H9 (cell line): ENCODE measurements at regions not wholly inside any gene's neighbourhood (a gene's known extent, or its start where the extent isn't known, plus 50 kb on each side); places are given as distances from the start of the nearest gene placed in this dataset.

Experiments used
- DNase-seq: peaks from one replicate; pipeline ENCODE4 v3.0.0-alpha.2; 2017
- H2AFZ ChIP-seq: one replicate; pipeline ENCODE4 v1.6.1; 2013; ENCODE audit warnings: mild to moderate bottlenecking, low read length, control low read depth, moderate library complexity
- H2AK5ac ChIP-seq: 2 replicates; pipeline ENCODE4 v1.6.1; 2013; ENCODE audit warnings: low read length, control low read depth, mixed read lengths; ENCODE audit not compliant: insufficient read length
- H2BK120ac ChIP-seq: one replicate; pipeline ENCODE4 v1.6.1; 2013; ENCODE audit warnings: low read depth, mild to moderate bottlenecking, low read length, control low read depth, inconsistent platforms; ENCODE audit not compliant: poor library complexity, severe bottlenecking
- H2BK12ac ChIP-seq: 2 replicates; pipeline ENCODE4 v1.6.1; 2013; ENCODE audit warnings: low read length, control low read depth, mixed read lengths, low read depth; ENCODE audit not compliant: insufficient read length
- H2BK15ac ChIP-seq: 2 replicates; pipeline ENCODE4 v1.6.1; 2013; ENCODE audit warnings: low read depth, low read length, control low read depth
- H2BK20ac ChIP-seq: one replicate; pipeline ENCODE4 v1.6.1; 2013; ENCODE audit warnings: low read depth, mild to moderate bottlenecking, low read length, control low read depth, inconsistent platforms; ENCODE audit not compliant: poor library complexity, severe bottlenecking
- H2BK5ac ChIP-seq: 2 replicates; pipeline ENCODE4 v1.6.1; 2013; ENCODE audit warnings: low read length, control low read depth, mixed read lengths; ENCODE audit not compliant: insufficient read length
- H3K14ac ChIP-seq: 2 replicates; pipeline ENCODE4 v1.6.1; 2013; ENCODE audit warnings: low read length, control low read depth; ENCODE audit not compliant: insufficient read depth
- H3K18ac ChIP-seq: 2 replicates; pipeline ENCODE4 v1.6.1; 2013; ENCODE audit warnings: low read depth, mild to moderate bottlenecking, mixed read lengths, low read length, control low read depth; ENCODE audit not compliant: insufficient read length
- H3K23ac ChIP-seq: 2 replicates; pipeline ENCODE4 v1.6.1; 2013; ENCODE audit warnings: low read length, control low read depth, mixed read lengths, low read depth; ENCODE audit not compliant: insufficient read length
- H3K23me2 ChIP-seq: 2 replicates; pipeline ENCODE4 v1.6.1; 2013; ENCODE audit warnings: low read depth, mild to moderate bottlenecking, mixed read lengths, low read length, control low read depth; ENCODE audit not compliant: insufficient read length, poor library complexity, severe bottlenecking
- H3K27ac ChIP-seq: 2 replicates; pipeline ENCODE4 v1.5.1; 2013; ENCODE audit warnings: low read length, control low read depth, mixed read lengths, low read depth; ENCODE audit not compliant: insufficient read length
- H3K27me3 ChIP-seq: 2 replicates; pipeline ENCODE4 v1.6.1; 2013; ENCODE audit warnings: low read length, control low read depth, inconsistent platforms; ENCODE audit not compliant: insufficient read depth
- H3K4ac ChIP-seq: 2 replicates; pipeline ENCODE4 v1.6.1; 2013; ENCODE audit warnings: low read depth, mild to moderate bottlenecking, control low read depth, inconsistent platforms, low read length, moderate library complexity
- H3K4me1 ChIP-seq: 2 replicates; pipeline ENCODE4 v1.6.1; 2013; ENCODE audit warnings: low read length, control low read depth, inconsistent platforms; ENCODE audit not compliant: insufficient read depth
- H3K4me2 ChIP-seq: 2 replicates; pipeline ENCODE4 v1.6.1; 2013; ENCODE audit warnings: low read length, control low read depth, mixed read lengths; ENCODE audit not compliant: insufficient read length, insufficient read depth
- H3K56ac ChIP-seq: 2 replicates; pipeline ENCODE4 v1.6.1; 2013; ENCODE audit warnings: low read depth, mild to moderate bottlenecking, mixed read lengths, low read length, control low read depth; ENCODE audit not compliant: insufficient read length
- H3K79me1 ChIP-seq: 2 replicates; pipeline ENCODE4 v1.6.1; 2013; ENCODE audit warnings: low read depth, mild to moderate bottlenecking, moderate library complexity, low read length, control low read depth, inconsistent platforms; ENCODE audit not compliant: insufficient read depth, poor library complexity, severe bottlenecking
- H3K79me2 ChIP-seq: 2 replicates; pipeline ENCODE4 v1.6.1; 2013; ENCODE audit warnings: low read length, control low read depth, inconsistent platforms; ENCODE audit not compliant: insufficient read depth
- H3K9ac ChIP-seq: 2 replicates; pipeline ENCODE4 v1.6.1; 2013; ENCODE audit warnings: low read length, control low read depth, mixed read lengths; ENCODE audit not compliant: insufficient read length; ENCODE audit errors: extremely low read depth
- H3K9me3 ChIP-seq: one replicate; pipeline ENCODE4 v1.6.1; 2013; ENCODE audit warnings: low read depth, low read length, inconsistent platforms; ENCODE audit not compliant: control insufficient read depth
- H3T11ph ChIP-seq: one replicate; pipeline ENCODE4 v1.6.1; 2013; ENCODE audit warnings: mild to moderate bottlenecking, low read length, control low read depth, inconsistent platforms
- H4K20me1 ChIP-seq: one replicate; pipeline ENCODE4 v1.6.1; 2013; ENCODE audit not compliant: control insufficient read depth, insufficient read length, insufficient read depth
- H4K5ac ChIP-seq: 2 replicates; pipeline ENCODE4 v1.6.1; 2013; ENCODE audit warnings: low read depth, mild to moderate bottlenecking, mixed read lengths, low read length, control low read depth; ENCODE audit not compliant: insufficient read length
- H4K8ac ChIP-seq: replicated peaks from 2 replicates; pipeline ENCODE4 v1.6.1; 2013; ENCODE audit warnings: low read length, control low read depth, mixed read lengths, low read depth; ENCODE audit not compliant: insufficient read length
- H4K91ac ChIP-seq: 2 replicates; pipeline ENCODE4 v1.6.1; 2013; ENCODE audit warnings: low read depth, mild to moderate bottlenecking, moderate library complexity, mixed read lengths, low read length, control low read depth; ENCODE audit not compliant: insufficient read length
- H3K27ac Mint-ChIP-seq, 3 experiments: 2 replicates in 2 of 3; 3 replicates in 1 of 3; pipeline ENCODE4 v1.8.0; 2020 to 2021; ENCODE audit warnings: mixed read lengths in 3 of 3, mild to moderate bottlenecking in 1 of 3, moderate library complexity in 1 of 3
- H3K27me3 Mint-ChIP-seq: 2 replicates; pipeline ENCODE4 v1.8.0; 2021; ENCODE audit warnings: low read depth, mild to moderate bottlenecking, moderate library complexity, mixed read lengths
- H3K36me3 Mint-ChIP-seq, 3 experiments: 2 replicates in 2 of 3; 3 replicates in 1 of 3; pipeline ENCODE4 v1.8.0; 2020 to 2021; ENCODE audit warnings: low read depth in 3 of 3, mixed read lengths in 3 of 3; ENCODE audit not compliant: insufficient read depth in 1 of 3
- H3K4me1 Mint-ChIP-seq, 2 experiments: 2 replicates each; pipeline ENCODE4 v1.8.0; 2020; ENCODE audit warnings: mixed read lengths in 2 of 2
- H3K4me3 Mint-ChIP-seq, 2 experiments: 2 replicates in 1 of 2; 3 replicates in 1 of 2; pipeline ENCODE4 v1.8.0; 2020 to 2021; ENCODE audit warnings: mild to moderate bottlenecking in 2 of 2, mixed read lengths in 2 of 2, moderate library complexity in 1 of 2
- H3K9me3 Mint-ChIP-seq, 2 experiments: 2 replicates in 1 of 2; 3 replicates in 1 of 2; pipeline ENCODE4 v1.8.0; 2020; ENCODE audit warnings: mild to moderate bottlenecking in 2 of 2, mixed read lengths in 2 of 2, moderate library complexity in 1 of 2
- WGBS: extraction: QIAGEN DNeasy Blood & Tissue Kit; methylation state at CpG from one replicate; pipeline ENCODE4 v1.1.7; 2013; ENCODE audit warnings: missing lambda C conversion rate, low lambda C conversion rate, mixed read lengths; ENCODE audit not compliant: insufficient read length; ENCODE audit errors: extremely low coverage; 5-methylcytosine and 5-hydroxymethylcytosine counted together
- TF ChIP-seq, protein P1 (sequence below): fragments of 200-600 bp; sonication (generic); conservative IDR thresholded peaks from 3 replicates; pipeline ENCODE4 v1.8.0; 2021; ENCODE audit warnings: antibody characterized with exemption, mild to moderate bottlenecking

DNA sequence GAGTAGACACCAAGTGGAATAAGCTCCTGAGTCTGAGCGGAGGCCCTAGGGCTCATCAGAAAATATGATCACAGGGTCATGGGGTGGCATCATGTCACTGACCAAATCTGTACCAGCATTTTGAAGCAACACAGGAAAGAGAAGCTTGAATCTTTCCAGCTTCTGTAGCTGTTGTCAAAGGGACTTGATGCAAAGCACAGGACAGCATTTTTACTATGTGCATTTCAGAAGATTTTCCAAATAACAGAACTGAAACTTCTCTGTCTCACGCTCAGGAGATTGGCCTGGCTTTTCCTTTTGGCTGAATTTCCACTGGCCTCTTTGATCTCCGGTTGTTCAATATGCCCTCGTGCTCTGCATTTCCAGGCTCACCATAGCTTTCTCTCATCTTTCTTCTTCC, 127.2 kb upstream of the ATP1B1 start:
- H4K8ac ChIP-seq = no peak overlapping the region
- no peak overlapping the region for H3K4ac ChIP-seq
- no peaks in the 10 kb centered on the region for H3K36me3 Mint-ChIP-seq
- H3K27me3 ChIP-seq = no peaks in the 10 kb centered on the region
- no peak overlapping the region for H3K14ac ChIP-seq
- no CpG with 5 or more reads among the region's 4 CpGs for WGBS
- H3K18ac ChIP-seq = no peak overlapping the region
- H2BK20ac ChIP-seq = no peak overlapping the region
- H3K9ac ChIP-seq = no peak overlapping the region
- H3K56ac ChIP-seq = no peak overlapping the region
- no peaks in the 10 kb centered on the region for H3K4me1 ChIP-seq
- no peak overlapping the region for H2BK120ac ChIP-seq
- no peak overlapping the region for H3T11ph ChIP-seq
- no peaks in the 10 kb centered on the region for H3K9me3 ChIP-seq
- no peaks in the 10 kb centered on the region for H3K79me2 ChIP-seq
- no peak overlapping the region for H2BK12ac ChIP-seq
- no peak overlapping the region for H3K4me3 Mint-ChIP-seq
- H3K4me1 Mint-ChIP-seq = peaks cover 4 to 7% of the 10 kb centered on the region in 2 experiments
- no peaks in the 10 kb centered on the region; the same call in none of the 2 replicates for H3K27me3 Mint-ChIP-seq
- no peak overlapping the region for H3K23ac ChIP-seq
- no peak overlapping the region for H2AK5ac ChIP-seq
- no peak for DNase-seq
- no peak overlapping the region for H2BK15ac ChIP-seq
- H3K27ac Mint-ChIP-seq = no peak overlapping the region
- H3K4me2 ChIP-seq = no peak overlapping the region
- peaks cover 0 to 2% of the 10 kb centered on the region in 2 experiments; a peak in 2 of 5 replicates for H3K9me3 Mint-ChIP-seq
- no peak overlapping the region for H4K91ac ChIP-seq
- no peaks in the 10 kb centered on the region for H3K23me2 ChIP-seq
- no peaks in the 10 kb centered on the region for H4K20me1 ChIP-seq
- H4K5ac ChIP-seq = no peak overlapping the region
- H3K79me1 ChIP-seq = no peaks in the 10 kb centered on the region
- TF ChIP-seq, protein P1, sequence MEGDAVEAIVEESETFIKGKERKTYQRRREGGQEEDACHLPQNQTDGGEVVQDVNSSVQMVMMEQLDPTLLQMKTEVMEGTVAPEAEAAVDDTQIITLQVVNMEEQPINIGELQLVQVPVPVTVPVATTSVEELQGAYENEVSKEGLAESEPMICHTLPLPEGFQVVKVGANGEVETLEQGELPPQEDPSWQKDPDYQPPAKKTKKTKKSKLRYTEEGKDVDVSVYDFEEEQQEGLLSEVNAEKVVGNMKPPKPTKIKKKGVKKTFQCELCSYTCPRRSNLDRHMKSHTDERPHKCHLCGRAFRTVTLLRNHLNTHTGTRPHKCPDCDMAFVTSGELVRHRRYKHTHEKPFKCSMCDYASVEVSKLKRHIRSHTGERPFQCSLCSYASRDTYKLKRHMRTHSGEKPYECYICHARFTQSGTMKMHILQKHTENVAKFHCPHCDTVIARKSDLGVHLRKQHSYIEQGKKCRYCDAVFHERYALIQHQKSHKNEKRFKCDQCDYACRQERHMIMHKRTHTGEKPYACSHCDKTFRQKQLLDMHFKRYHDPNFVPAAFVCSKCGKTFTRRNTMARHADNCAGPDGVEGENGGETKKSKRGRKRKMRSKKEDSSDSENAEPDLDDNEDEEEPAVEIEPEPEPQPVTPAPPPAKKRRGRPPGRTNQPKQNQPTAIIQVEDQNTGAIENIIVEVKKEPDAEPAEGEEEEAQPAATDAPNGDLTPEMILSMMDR = no peak
- H3K27ac ChIP-seq = no peak overlapping the region
- no peak overlapping the region for H2BK5ac ChIP-seq
- H2AFZ ChIP-seq = no peak overlapping the region
